A549 (cell line): ENCODE measurements at regions not wholly inside any gene's neighbourhood (a gene's known extent, or its start where the extent isn't known, plus 50 kb on each side); places are given as distances from the start of the nearest gene placed in this dataset.

Experiments
- HDAC2 ChIP-seq: fragments of 200-600 bp; sonication (generic); IDR thresholded peaks from 2 replicates; pipeline ENCODE4 v1.6.1; 2016
- JUN ChIP-seq, 2 experiments: fragments of >200 bp; sonication (Bioruptor Twin); formaldehyde crosslinking; IDR thresholded peaks; 2 replicates in 1 of 2; 3 replicates in 1 of 2; pipeline ENCODE4 v1.6.1; 2016 to 2017
- MAZ ChIP-seq: fragments of 150-350 bp; IDR thresholded peaks from 2 replicates; pipeline ENCODE4 v1.6.1; 2014; ENCODE audit warnings: antibody characterized with exemption, low read depth, low read length, borderline replicate concordance
- MYC ChIP-seq: IDR thresholded peaks from 2 replicates; pipeline ENCODE4 v1.6.1; 2012; ENCODE audit warnings: mild to moderate bottlenecking, inconsistent platforms, low read length, improper control_type of control experiment, borderline replicate concordance
- NR3C1 ChIP-seq: fragments of >200 bp; sonication (Bioruptor Twin); formaldehyde crosslinking; IDR thresholded peaks from 3 replicates; pipeline ENCODE4 v1.6.1; 2017
- POLR2A ChIP-seq: IDR thresholded peaks from 2 replicates; pipeline ENCODE4 v1.6.1; 2012; ENCODE audit warnings: mild to moderate bottlenecking, low read length
- RFX5 ChIP-seq: fragments of 450-650 bp; IDR thresholded peaks from 2 replicates; pipeline ENCODE4 v1.7.1; 2014; ENCODE audit warnings: antibody characterized with exemption, mild to moderate bottlenecking, moderate library complexity
- ZC3H11A ChIP-seq: fragments of 450-650 bp; IDR thresholded peaks from 2 replicates; pipeline ENCODE4 v1.6.1; 2014; ENCODE audit warnings: antibody characterized with exemption, mild to moderate bottlenecking
- TF ChIP-seq, protein P1 (sequence below): fragments of 150-350 bp; IDR thresholded peaks from 2 replicates; pipeline ENCODE4 v1.6.1; 2014; ENCODE audit warnings: low read depth, mild to moderate bottlenecking, low read length
- TF ChIP-seq, protein P2 (sequence below): fragments of >200 bp; sonication (Bioruptor Twin); formaldehyde crosslinking; IDR thresholded peaks from 3 replicates; pipeline ENCODE4 v1.5.1; 2016
- TF ChIP-seq, protein P3 (sequence below): fragments of 450-650 bp; IDR thresholded peaks from 2 replicates; pipeline ENCODE4 v1.6.1; 2014; ENCODE audit warnings: antibody characterized with exemption
- TF ChIP-seq, protein P4 (sequence below): IDR thresholded peaks from 2 replicates; pipeline ENCODE4 v1.6.1; 2012
- TF ChIP-seq, protein P5 (sequence below): fragments of 200-600 bp; sonication (generic); IDR thresholded peaks from 2 replicates; pipeline ENCODE4 v1.6.1; 2016; ENCODE audit warnings: antibody characterized with exemption, mild to moderate bottlenecking, moderate library complexity
- TF ChIP-seq, protein P6 (sequence below): IDR thresholded peaks from 2 replicates; pipeline ENCODE4 v1.6.1; 2012

DNA sequence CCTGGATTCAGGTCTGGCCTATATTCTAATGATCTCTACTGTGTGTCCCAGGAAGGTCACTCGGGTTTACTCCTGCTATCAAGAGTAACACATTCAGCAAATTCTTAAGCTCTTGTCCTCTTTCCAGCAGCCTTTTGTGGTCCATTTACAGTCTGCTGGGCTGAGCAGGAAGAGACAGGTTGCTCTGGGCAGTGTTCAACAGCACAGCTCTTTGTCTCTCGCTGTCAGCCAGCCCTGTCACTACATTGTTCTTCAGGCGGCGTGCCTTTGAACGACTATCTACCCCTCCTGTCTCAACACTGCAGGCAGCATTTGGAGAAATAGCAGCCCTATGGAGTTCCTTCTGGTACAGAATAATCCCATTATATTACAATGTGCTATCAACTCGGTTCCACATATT, 192.2 kb upstream of the TBX20 start:
- TF ChIP-seq, protein P1, sequence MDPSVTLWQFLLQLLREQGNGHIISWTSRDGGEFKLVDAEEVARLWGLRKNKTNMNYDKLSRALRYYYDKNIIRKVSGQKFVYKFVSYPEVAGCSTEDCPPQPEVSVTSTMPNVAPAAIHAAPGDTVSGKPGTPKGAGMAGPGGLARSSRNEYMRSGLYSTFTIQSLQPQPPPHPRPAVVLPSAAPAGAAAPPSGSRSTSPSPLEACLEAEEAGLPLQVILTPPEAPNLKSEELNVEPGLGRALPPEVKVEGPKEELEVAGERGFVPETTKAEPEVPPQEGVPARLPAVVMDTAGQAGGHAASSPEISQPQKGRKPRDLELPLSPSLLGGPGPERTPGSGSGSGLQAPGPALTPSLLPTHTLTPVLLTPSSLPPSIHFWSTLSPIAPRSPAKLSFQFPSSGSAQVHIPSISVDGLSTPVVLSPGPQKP: no peak
- TF ChIP-seq, protein P2, sequence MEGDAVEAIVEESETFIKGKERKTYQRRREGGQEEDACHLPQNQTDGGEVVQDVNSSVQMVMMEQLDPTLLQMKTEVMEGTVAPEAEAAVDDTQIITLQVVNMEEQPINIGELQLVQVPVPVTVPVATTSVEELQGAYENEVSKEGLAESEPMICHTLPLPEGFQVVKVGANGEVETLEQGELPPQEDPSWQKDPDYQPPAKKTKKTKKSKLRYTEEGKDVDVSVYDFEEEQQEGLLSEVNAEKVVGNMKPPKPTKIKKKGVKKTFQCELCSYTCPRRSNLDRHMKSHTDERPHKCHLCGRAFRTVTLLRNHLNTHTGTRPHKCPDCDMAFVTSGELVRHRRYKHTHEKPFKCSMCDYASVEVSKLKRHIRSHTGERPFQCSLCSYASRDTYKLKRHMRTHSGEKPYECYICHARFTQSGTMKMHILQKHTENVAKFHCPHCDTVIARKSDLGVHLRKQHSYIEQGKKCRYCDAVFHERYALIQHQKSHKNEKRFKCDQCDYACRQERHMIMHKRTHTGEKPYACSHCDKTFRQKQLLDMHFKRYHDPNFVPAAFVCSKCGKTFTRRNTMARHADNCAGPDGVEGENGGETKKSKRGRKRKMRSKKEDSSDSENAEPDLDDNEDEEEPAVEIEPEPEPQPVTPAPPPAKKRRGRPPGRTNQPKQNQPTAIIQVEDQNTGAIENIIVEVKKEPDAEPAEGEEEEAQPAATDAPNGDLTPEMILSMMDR: no peak
- no peak for TF ChIP-seq POLR2A
- TF ChIP-seq JUN (IDR thresholded peaks at IDR 0.05): no peak
- TF ChIP-seq HDAC2: no peak
- TF ChIP-seq, protein P3, sequence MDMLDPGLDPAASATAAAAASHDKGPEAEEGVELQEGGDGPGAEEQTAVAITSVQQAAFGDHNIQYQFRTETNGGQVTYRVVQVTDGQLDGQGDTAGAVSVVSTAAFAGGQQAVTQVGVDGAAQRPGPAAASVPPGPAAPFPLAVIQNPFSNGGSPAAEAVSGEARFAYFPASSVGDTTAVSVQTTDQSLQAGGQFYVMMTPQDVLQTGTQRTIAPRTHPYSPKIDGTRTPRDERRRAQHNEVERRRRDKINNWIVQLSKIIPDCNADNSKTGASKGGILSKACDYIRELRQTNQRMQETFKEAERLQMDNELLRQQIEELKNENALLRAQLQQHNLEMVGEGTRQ: no peak
- TF ChIP-seq NR3C1: no peak
- TF ChIP-seq MYC: no peak
- TF ChIP-seq, protein P4, sequence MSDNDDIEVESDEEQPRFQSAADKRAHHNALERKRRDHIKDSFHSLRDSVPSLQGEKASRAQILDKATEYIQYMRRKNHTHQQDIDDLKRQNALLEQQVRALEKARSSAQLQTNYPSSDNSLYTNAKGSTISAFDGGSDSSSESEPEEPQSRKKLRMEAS: no peak
- no peak for TF ChIP-seq RFX5
- no peak for TF ChIP-seq ZC3H11A
- TF ChIP-seq MAZ: no peak
- TF ChIP-seq, protein P5, sequence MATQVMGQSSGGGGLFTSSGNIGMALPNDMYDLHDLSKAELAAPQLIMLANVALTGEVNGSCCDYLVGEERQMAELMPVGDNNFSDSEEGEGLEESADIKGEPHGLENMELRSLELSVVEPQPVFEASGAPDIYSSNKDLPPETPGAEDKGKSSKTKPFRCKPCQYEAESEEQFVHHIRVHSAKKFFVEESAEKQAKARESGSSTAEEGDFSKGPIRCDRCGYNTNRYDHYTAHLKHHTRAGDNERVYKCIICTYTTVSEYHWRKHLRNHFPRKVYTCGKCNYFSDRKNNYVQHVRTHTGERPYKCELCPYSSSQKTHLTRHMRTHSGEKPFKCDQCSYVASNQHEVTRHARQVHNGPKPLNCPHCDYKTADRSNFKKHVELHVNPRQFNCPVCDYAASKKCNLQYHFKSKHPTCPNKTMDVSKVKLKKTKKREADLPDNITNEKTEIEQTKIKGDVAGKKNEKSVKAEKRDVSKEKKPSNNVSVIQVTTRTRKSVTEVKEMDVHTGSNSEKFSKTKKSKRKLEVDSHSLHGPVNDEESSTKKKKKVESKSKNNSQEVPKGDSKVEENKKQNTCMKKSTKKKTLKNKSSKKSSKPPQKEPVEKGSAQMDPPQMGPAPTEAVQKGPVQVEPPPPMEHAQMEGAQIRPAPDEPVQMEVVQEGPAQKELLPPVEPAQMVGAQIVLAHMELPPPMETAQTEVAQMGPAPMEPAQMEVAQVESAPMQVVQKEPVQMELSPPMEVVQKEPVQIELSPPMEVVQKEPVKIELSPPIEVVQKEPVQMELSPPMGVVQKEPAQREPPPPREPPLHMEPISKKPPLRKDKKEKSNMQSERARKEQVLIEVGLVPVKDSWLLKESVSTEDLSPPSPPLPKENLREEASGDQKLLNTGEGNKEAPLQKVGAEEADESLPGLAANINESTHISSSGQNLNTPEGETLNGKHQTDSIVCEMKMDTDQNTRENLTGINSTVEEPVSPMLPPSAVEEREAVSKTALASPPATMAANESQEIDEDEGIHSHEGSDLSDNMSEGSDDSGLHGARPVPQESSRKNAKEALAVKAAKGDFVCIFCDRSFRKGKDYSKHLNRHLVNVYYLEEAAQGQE: no peak
- TF ChIP-seq, protein P6, sequence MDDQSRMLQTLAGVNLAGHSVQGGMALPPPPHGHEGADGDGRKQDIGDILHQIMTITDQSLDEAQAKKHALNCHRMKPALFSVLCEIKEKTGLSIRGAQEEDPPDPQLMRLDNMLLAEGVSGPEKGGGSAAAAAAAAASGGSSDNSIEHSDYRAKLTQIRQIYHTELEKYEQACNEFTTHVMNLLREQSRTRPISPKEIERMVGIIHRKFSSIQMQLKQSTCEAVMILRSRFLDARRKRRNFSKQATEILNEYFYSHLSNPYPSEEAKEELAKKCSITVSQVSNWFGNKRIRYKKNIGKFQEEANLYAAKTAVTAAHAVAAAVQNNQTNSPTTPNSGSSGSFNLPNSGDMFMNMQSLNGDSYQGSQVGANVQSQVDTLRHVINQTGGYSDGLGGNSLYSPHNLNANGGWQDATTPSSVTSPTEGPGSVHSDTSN: no peak
